Kidney epithelial cell (primary cell): ENCODE measurements at regions not wholly inside any gene's neighbourhood (a gene's known extent, or its start where the extent isn't known, plus 50 kb on each side); places are given as distances from the start of the nearest gene placed in this dataset.

Experiments used
- DNase-seq: peaks from one replicate; pipeline ENCODE4 v3.0.0-alpha.2; 2010; ENCODE audit warnings: low read depth
- H3K27me3 ChIP-seq: 2 replicates; pipeline ENCODE4 v1.6.0; 2011; ENCODE audit warnings: low read length; ENCODE audit not compliant: control insufficient read depth, insufficient read depth
- H3K36me3 ChIP-seq: 2 replicates; pipeline ENCODE4 v1.5.1; 2011; ENCODE audit warnings: low read length; ENCODE audit not compliant: control insufficient read depth, insufficient read depth
- H3K4me3 ChIP-seq: 2 replicates; pipeline ENCODE4 v1.5.1; 2011; ENCODE audit warnings: low read depth, mild to moderate bottlenecking, control low read depth, low read length
- TF ChIP-seq, protein P1 (sequence below): IDR thresholded peaks from 2 replicates; pipeline ENCODE4 v1.5.1; 2011; ENCODE audit warnings: mild to moderate bottlenecking, moderate library complexity, low read length, control low read depth, inconsistent platforms; ENCODE audit not compliant: insufficient read depth, poor library complexity, severe bottlenecking

DNA sequence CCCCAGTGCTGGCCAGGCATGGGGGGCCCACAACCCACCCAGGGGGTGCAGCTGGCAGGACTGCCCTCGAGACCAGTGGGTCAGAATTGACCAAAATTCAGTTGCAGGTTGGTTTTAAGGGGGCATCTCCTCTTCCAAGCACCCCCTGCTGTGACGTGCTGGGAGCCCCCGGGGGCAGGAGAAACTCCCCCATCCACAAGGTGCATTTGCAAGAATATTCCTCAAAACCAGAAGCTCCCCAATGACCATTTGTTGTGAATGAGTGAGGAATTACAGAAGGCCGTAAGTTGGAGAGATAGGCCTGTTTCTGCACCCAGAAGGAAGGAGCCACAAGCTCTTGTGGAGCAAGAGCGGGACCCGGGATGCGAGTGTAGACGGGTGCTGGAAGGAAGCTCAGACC is 414.5 kb downstream of the BRD1 start:
- no peak overlapping the region for H3K4me3 ChIP-seq
- TF ChIP-seq, protein P1, sequence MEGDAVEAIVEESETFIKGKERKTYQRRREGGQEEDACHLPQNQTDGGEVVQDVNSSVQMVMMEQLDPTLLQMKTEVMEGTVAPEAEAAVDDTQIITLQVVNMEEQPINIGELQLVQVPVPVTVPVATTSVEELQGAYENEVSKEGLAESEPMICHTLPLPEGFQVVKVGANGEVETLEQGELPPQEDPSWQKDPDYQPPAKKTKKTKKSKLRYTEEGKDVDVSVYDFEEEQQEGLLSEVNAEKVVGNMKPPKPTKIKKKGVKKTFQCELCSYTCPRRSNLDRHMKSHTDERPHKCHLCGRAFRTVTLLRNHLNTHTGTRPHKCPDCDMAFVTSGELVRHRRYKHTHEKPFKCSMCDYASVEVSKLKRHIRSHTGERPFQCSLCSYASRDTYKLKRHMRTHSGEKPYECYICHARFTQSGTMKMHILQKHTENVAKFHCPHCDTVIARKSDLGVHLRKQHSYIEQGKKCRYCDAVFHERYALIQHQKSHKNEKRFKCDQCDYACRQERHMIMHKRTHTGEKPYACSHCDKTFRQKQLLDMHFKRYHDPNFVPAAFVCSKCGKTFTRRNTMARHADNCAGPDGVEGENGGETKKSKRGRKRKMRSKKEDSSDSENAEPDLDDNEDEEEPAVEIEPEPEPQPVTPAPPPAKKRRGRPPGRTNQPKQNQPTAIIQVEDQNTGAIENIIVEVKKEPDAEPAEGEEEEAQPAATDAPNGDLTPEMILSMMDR = no peak
- no peaks in the 10 kb centered on the region for H3K27me3 ChIP-seq
- DNase-seq = no peak
- H3K36me3 ChIP-seq = no peaks in the 10 kb centered on the region

DNA sequence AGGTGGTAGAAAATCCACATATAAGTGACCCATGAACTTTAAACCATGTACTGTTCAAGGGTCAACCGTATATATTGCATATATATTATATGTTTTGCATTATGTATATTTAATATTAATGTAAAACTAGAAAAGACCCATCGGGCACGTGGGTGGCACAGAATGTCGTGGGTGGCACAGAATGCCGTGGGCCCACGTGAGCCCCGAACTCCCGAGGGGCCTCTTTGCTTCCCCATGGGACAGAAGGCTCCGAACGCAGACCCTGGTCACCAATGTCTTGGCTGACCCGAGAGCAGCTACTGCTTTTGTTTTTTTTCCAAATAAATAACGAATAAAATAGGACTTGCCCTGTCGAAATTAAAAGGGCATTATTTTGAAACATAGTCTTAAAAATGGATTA is 415.4 kb downstream of the BRD1 start:
- TF ChIP-seq, protein P1 = no peak
- Histone ChIP-seq H3K36me3 (no peaks in the 10 kb centered on the region), H3K4me3 (no peak overlapping the region), H3K27me3 (no peaks in the 10 kb centered on the region)
- no peak for DNase-seq

- Histone ChIP-seq H3K27me3 (no peaks in the 10 kb centered on the region), H3K36me3 (no peaks in the 10 kb centered on the region), H3K4me3 (no peak overlapping the region)
- DNase-seq = no peak
- TF ChIP-seq, protein P1 = no peak
These were observed 416.4 kb downstream of the BRD1 start for GRCh38 chr22:49411236-49411635.

- TF ChIP-seq, protein P1 = no peak
- Histone ChIP-seq H3K27me3 (no peaks in the 10 kb centered on the region), H3K36me3 (no peaks in the 10 kb centered on the region), H3K4me3 (no peak overlapping the region)
- no peak for DNase-seq
These were observed 419.4 kb downstream of the BRD1 start for GRCh38 chr22:49408102-49408836.

DNA sequence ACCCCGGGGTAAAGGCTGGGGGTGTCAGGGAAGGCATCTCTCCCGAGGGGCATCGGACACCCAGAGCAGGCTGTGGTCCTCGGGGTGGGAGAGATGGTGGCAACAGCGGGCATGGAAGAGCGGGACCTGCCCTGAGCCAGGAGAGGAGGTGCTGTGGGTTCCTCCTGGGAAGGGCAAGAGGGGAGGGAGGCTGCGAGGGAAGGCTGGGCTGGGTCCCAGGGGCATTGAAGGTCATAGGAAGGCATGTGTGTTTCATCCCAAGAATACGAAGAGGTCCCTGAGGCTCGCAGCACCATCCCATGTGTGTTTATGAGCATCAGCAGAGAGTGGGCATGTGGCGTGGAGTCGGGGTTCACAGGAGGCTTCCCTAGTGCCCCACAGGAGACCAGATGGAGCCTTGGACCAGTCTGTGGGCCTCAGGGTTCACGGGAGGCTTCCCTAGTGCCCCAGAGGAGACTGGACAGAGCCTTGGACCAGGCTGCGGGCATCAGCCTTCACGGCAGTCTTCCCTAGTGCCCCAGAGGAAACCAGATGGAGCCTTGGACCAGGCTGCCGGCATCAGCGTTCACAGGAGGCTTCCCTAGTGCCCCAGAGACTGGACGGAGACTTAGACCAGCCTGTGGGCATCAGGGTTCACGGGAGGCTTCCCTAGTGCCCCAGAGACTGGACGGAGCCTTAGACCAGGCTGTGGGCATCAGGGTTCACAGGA is 420.6 kb downstream of the BRD1 start:
- no peak overlapping the region for H3K4me3 ChIP-seq
- H3K36me3 ChIP-seq = no peaks in the 10 kb centered on the region
- no peak for DNase-seq
- TF ChIP-seq, protein P1 = no peak
- no peaks in the 10 kb centered on the region for H3K27me3 ChIP-seq
